ENCODE measurements at regions not wholly inside any gene's neighbourhood (a gene's known extent, or its start where the extent isn't known, plus 50 kb on each side); places are given as distances from the start of the nearest gene placed in this dataset.

DNA sequence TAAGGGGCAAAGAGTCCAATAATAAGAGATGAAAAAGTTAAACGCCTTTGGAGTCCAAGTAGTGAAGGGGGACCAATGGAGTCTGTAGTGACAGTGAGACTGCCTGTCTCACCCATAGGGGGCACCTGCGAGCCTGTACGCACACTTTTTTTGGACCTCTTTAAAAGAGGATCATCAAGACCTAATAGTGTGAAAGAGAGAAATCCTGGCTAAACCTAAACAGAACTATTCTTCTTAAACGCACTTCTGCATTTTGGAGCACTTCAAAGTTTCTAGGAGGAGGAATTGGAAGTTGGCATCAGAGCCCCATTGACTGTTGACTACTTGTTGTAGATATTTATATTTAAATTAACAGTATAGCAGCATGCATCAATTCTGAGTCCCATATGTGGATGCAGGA is 636.1 kb upstream of the KLF4 start:
- DNase-seq = no peak

DNA sequence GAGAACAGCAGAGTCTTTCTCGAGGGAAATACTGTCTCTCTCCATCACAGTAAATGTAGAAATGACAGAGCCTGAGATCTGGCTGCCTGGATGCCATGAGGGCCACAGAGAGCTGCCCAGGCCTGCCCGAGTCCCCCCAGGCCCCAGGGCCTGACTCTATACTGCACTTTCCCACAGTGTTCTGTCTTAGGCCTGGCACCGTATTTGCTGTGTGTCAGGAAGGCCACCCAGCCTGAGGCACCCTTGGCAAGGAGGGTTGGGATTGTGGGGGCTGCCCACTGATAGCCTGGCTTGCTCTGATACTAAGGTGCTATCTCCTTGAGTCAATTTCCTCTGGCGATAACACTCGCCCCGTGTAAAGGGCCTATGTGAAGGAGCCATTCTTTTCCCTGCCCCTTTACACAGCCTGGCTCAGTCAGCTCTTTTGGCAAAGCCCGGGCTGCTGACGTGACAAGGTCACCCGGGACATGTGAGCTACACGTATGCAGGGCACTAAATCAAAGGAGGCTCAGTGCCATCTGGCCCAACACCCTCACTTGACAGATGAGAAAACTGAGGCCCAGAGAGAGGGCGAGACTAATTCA is 630.1 kb upstream of the KLF4 start:
- no peak for DNase-seq

DNA sequence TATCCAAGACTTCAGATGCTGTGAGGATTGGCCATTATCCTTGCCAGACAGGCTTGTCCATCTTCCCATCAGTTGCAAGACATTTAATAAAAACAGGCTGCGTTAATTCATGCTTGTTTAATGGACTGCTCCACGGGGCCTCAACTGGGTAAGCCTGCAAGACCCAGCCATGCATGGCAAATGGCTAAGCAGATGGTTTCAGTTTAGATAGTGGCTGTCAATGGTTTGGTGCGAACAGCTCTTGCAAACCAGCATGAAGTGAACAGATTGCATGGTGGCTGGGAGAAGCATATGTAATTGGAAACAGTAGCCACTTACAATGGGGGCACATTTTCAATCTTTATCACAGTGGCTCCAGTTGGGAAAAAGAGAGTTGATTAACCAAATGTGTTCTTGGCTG is 628.2 kb upstream of the KLF4 start:
- DNase-seq = no peak

DNA sequence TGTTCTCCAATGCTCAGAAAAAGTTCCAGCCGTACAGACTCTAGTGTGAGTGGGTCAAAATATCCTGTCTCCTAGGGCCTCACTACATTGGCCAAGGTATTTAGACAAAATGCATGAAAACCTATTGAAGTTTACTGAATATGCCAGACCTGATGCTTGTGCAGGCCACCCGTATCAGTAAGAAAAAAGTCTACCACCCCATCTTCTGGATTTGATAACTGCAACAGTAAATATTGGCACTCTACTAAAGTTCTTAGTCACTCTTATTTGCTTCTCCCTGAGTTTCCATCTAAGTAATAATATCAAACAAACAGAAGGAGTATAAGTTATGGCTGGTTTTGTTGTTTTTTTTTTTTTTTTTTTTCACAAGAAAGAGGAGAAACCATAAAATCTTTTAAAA is 627.7 kb upstream of the KLF4 start:
- DNase-seq = no peak

DNA sequence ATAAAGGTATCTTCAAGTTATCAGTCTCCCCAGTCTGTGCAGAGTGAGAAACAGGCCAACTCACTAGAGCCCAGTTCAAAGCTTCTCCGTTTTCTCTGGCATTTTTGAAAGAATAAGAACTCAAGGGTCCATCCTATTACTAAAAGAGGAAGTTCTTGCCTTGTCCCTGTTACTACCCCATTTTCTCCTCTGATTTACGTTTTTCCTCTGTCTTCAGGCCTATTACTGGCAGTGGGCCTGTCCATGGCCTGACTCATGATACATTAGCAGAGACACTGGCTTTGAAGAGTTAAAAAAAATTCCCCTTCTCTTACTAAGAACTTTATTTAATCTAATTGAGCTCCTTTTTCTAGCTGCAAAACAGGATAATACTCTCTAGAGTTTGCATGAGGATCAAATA is 624.0 kb upstream of the KLF4 start:
- no peak for DNase-seq

DNA sequence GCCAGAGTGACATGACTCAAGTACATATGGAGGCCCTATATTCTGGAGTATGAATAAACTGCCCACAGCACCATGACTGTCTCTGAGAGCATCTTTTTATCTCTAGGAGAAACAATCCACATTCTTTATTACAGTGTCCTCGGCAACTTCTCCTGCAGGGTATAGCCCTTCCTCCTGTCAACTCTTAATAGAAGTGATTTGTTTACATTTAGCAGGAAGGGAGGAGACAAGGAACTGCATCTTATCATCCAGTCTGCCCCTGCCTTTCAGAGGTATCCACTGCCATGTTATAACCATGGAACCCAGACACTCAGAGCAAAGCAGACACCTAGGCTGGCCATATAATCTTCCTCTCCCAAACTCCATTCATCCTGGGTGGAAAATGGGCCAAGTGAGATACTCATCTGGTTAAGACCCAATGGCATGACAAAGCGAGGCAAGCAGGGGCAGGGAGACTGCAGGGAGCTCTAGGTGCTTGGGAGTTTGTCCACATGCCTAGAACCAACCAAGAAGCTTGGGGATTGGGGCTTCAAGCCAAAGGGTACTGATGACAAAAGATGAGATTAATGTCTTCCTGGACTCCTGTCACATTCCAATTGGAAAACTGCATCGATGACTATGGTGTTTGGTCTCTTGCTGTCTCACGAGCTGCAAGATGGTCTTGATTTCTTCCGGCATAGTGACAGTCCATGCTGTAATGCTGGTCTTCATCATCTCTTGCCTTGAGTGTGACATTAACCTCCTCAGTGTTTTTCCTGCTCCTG is 620.5 kb upstream of the KLF4 start:
- no peak for DNase-seq

DNA sequence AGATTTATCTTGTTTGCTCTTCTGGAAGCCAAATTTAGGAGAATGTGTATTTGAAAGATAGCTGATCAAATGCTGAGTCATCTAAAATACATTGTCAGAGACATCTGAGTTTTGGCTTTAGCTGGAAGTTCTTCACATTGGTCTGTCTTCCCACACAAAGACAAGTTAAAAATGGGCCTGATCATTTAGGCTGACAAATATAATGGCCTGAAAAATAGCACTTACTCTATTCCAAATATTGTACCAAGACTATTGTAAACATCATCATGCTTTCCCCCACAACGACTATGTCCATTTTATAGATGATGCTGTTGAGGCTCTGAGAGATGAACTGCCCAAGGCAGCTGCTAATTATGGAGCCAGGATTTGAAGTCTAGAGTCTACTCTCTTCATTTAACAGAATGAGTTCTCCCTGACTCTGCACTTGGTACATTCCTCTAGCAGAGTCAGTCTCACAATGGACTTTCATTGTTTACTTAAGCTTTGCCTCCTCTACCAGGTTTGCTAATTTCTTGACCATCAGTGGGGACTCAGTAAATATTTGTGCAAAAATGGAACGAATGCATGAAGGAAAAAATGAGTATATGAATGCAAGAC is 619.4 kb upstream of the KLF4 start:
- no peak for DNase-seq

DNA sequence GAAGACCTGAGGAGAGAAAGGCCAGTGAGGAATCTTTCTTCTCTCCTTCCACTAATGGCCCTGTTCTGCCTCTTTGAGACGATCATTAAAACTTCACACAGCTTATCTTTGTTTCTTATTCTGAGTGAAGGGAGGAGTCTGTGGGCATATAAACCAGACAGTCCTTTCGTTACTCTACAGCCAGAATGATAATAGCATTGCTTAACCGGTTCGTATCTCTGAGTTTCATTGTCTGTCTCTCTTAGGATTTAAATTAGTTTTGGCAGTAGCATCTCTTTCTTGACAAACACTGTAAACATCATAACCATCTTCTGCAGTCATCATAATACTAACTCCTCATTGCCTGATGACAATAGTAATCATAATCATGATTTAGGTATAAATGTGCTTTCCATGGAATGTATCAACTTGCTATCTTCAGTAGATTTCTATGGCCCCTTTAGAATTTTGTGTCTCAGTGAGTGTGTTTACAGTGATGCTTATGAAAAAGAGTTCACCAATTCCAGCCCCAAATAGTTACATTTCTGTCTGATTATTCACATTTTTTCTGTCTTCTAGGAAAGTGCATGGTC is 618.8 kb upstream of the KLF4 start:
- DNase-seq = no peak

DNA sequence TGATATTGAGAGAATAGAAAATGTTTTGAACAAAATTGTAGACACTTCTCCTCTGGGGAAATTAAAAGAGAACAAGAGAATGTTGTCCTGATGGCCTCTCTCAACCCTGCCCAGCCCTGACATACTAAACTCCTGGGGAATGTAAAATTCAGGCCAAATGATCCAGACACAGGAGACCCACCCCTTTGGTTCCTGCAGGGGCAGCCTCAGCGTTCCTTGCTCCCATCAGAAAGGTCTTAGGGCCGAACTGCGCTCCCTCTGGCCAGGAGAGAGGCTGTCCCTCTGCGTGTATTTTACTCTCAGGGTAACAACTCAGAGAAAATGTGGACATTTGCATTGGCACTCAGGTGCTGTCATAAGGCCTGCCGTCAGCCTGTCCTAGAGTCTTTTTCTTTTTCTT is 616.3 kb upstream of the KLF4 start:
- no peak for DNase-seq

DNA sequence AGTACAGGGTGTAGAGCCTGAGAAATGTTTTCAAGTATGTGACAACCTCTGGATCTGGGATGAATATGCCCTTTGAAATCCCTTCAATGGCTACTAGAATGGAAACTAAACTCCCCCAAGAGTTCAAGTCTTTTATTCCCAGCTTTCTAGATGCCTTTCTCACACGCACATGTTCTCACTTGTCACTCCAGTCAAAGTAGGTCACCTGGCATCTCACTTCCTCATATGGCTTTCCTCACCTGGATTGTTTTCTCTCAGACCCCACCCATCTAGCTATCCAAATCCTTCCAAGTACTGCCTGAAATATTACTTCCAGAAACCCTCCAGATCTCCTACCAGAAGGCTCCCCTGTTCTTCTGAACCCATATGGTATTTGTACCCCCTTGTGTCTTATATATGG is 615.4 kb upstream of the KLF4 start:
- DNase-seq = no peak

DNA sequence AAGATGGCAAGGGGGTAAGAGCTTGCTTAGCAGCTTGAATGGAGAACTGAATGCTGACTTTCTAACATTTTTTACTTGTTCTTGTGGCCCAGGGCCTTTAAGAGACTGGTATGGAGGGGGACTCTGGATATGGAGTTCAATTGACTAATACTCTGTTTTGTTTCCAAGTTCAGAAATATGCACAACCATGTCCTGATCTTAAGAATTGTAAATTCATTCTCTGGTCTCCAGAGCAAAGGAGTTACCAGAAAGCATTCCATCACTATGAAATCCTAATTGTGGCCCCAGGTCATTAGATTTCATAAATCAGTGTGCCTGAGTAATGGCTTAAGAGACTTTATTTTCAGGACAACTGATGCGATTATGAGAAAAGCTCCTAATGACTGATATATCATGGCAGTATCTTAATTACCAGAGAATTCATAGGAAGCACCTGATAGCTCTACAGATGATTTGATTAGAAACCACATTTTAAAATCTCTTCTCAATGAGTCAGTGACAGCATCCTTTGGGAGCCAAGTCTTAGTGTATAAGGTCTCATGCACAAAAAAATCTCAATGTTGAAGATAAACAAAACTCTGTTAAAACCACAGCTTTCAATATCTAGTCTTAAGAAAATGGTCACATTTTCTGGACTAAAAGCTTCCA is 613.6 kb upstream of the KLF4 start:
- no peak for DNase-seq

DNA sequence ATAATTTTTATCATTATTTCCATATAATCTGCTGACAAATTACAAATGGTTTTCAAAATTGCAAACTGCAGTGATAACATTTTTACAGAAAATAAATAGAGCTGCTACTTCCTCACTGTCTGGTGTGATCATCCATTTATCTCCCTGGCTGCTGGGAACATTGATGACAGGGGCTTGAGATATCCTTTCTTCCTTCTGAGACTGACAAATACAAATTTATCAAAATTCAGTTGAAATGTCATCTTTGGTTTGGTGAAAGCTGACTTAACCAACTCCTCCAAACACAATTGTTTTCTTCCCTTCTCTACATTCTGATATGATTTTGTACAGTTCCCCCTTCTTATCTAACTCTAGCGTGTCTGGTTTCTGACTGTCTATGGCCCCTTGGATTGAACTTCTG is 611.8 kb upstream of the KLF4 start:
- DNase-seq = no peak

DNA sequence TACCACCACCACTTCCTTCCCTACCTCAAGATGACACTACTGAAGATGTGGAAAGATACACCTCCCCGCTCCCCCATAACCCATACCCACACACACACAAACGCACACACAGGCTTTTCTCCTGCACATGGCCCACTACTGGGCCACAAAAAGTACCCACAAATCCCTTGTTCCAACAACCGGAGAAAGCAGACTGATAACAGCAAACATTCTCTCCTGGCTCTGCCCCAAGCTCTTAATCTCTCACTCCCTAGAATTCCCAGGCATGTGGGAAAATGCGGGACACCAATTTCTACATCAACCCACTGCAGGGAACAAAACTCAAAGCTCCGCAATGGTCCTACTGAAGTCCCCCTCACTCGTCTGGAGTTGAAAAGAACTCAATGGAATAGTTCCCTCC is 611.0 kb upstream of the KLF4 start:
- DNase-seq = no peak

DNA sequence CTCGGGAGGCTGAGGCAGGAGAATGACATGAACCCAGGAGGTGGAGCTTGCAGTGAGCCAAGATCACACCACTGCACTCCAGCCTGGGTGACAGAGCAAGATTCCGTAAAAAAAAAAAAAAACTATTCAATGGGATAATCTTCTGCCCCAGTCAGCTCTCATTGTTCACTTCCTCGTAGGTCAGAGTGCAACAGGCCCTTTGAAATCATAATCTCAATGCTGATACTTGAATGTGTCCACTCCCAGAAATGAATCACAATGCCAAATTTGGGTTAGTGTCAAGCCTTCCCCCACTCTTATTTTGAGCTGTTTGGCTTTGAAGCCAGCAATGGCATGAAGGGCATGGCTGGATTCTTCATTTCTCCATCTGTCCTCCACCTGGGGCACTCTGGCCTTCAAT is 610.3 kb upstream of the KLF4 start:
- DNase-seq = no peak

DNA sequence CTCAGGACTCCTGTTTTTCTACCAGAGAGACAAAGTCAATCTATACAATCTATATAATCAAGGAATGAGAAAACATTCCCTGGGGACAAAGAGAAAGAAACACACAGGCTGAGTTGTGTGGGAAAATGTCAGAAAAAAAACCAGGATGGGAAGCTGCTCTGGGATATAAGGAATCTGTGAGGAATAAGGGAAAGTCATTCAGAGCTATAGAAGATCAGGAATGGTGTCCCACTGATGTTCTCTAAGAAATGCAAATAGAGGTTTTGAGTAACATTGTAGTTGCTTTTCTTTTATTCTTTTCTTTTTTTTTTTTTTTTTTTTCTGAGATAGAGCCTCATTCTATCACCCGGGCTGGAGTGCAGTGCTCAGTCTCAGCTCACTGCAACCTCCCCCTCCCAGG is 605.9 kb upstream of the KLF4 start:
- no peak for DNase-seq

DNA sequence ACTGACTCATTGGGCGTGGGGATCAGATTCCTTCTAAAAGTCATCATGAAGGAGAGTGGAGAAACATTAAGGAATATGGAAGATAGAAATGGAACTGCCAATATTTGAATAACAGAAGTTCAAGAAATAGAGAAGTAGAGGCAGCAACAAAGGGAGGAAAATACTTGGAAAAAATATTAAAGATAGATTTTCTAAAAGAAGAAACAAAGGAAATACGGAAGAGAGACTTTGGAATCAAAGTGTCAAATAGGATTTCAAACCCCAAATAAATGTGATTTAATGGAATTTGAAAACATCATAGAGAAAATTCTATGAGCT is 605.1 kb upstream of the KLF4 start:
- DNase-seq = no peak

DNA sequence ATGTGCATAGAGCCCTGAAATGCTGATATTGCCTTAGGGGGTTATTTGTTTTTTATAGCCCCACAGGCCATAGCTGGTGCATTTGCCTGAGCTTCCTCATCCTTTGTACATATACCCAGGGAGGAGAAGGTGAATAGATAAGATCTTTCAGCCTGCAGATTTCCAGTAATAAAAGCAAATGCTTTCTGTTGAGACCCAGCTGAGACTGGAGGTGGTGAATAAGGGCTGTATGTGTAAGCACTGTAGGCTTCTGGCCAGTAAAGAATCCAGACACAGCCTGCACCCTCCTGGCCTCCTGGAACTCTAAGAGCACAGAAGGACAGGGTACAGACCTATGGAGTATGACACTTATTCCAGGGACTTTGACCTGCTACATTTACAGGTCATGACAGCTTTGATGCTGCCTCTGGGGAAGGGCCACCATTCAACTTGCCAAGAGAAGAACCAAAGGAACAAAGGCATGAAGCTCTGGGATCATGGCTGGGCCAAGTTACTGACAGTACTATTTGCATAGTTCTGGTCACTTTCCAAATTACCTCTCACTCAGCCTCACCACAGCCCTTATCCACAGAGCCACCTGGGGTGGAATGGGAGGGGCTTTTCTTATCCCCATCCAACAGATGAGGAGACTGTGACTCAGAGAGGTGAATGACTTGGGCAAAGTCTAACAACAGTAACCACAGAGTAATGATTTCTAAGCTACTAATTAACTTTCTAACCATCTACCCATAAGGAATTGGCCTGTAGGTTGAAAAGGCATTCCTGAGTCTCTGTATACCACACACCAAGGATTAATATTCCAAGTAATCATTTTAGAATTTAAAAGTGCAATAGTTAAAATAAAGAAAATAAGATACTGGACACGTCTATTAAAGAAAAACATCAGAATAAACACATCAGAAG is 604.5 kb upstream of the KLF4 start:
- DNase-seq = no peak

DNA sequence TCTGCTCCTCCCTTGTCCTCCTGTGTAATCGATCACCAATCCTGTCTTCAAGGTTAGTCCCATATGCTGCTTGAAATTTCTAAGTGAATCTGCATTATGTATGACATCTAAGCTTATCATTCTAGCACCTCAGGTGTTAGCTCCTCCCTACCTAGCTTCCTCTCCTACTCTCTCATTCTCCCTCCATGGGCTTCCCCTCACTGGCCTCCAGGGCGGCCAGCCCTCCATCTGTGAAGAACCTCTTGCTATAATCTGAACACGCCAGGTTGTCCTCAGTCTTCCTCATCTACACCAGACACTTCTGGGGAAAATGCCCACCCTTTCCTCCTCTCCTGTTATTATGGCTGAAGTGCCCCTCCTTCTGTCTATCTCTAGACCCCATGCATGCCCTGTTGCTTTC is 599.3 kb upstream of the KLF4 start:
- DNase-seq = no peak

DNA sequence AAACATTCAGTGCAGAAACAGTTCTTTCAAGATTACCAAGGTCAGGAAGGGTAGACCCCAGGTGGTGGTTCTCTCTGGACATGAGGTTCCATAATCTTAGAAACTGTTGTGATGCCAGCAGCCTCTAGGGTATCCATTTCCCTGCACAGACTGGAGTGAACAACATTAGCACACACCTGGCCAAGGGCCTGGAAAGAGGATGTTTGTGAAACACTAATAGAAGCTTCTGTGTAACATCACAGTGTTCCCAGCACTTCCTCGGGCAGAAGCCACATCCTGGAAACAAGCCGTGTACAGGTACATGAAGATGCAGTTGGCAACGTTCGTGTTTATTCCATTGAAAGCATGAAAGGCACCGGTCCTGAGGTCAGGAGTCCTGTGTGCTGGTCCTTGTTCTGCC is 598.2 kb upstream of the KLF4 start:
- DNase-seq = no peak

DNA sequence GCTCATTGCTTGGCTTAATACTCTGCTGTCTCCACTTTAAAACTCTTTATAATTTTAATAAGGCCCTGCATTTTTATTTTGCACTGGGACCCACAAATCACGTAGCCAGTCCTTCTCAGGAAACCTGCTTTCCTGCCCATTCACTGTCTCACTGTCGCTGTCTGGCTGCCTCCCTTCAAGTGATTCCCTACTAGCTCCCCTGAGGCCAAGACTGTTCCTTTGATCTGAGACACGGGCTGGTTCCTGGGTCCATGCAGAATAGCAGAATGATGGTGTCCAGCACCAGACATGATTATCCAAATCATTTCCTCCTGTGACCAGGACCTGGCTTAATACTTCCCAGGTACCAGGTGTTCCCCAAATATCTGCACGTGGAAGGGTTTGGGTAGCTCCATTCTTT is 597.1 kb upstream of the KLF4 start:
- DNase-seq = no peak

DNA sequence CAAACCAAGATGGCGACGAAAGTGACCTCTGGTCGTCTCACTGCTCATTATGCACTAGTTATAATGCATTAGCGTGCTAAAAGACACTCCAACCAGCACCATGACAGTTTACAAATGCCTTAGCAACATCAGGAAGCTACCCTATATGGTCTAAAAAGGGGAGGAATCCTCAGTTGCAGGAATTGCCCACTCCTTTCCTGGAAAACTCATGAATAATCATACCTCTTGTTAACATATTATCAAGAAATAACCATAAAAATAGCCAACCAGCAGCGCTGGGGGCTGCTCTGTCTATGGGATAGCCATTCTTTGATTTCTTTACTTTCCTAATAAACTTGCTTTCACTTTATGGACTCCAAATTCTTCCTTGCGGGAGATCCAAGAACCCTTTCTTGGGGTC is 595.7 kb upstream of the KLF4 start:
- DNase-seq = no peak

DNA sequence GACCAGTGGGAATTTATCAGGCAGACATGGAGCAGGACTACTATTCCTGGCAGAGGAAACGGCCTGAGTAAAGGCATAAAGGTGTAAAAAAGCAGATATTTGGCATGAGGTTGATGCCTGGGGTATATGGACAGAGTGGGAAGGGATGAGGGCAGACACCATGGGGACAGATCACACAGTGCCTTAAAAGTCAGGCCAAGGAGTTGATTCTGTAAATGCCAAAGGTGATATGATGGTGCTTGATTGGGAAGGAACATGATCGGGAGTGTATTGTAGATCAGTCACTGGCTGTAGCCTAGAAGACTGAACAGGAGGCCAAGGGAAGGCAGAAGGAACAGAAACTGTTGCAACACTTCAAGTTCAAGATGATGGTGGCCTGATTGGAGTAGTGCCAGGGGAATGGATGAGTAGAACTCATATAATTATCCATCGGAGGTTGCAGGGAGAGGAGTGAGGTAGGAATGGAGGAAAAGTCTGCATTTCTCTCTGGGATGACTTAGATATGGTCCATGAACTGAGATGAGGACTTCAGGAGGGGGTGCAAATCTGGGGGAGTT is 594.3 kb upstream of the KLF4 start:
- DNase-seq = no peak
